Right lung (tissue), 2 donors: ENCODE measurements at regions not wholly inside any gene's neighbourhood (a gene's known extent, or its start where the extent isn't known, plus 50 kb on each side); places are given as distances from the start of the nearest gene placed in this dataset.

ENCODE experiments used
- DNase-seq, 2 donors: peaks; one replicate each; pipeline ENCODE4 v3.0.0-alpha.2; 2013

GRCh38 chr19:30666301-30666803 lies 294.2 kb downstream of the ZNF536 start:
- DNase-seq, result no peak

GRCh38 chr19:30665449-30665848 lies 293.3 kb downstream of the ZNF536 start:
- no peak for DNase-seq

- no peak for DNase-seq
Measured at GRCh38 chr19:30663611-30664174, 291.5 kb downstream of the ZNF536 start.

- DNase-seq, result peak in 1 of 2 donors; percentile 30
Measured at GRCh38 chr19:30662211-30662861, 290.2 kb downstream of the ZNF536 start.

- no peak for DNase-seq
Measured at GRCh38 chr19:30659638-30660037, 287.5 kb downstream of the ZNF536 start.

GRCh38 chr19:30656520-30657100 lies 284.4 kb downstream of the ZNF536 start:
- DNase-seq, result no peak

GRCh38 chr19:30653646-30654386 lies 281.6 kb downstream of the ZNF536 start:
- DNase-seq, result no peak

- no peak for DNase-seq
Measured at GRCh38 chr19:30652751-30653150, 280.6 kb downstream of the ZNF536 start.

GRCh38 chr19:30651691-30652090 lies 279.5 kb downstream of the ZNF536 start:
- DNase-seq, result no peak

- no peak for DNase-seq
Measured at GRCh38 chr19:30651066-30651465, 278.9 kb downstream of the ZNF536 start.

- DNase-seq, result peak in 1 of 2 donors; percentile 64
Measured at GRCh38 chr19:30649934-30650614, 277.9 kb downstream of the ZNF536 start.

- DNase-seq, result no peak
Measured at GRCh38 chr19:30648866-30649862, 277.0 kb downstream of the ZNF536 start.

GRCh38 chr19:30647891-30648720 lies 275.9 kb downstream of the ZNF536 start:
- DNase-seq, result no peak

GRCh38 chr19:30646806-30647205 lies 274.6 kb downstream of the ZNF536 start:
- no peak for DNase-seq

- no peak for DNase-seq
Measured at GRCh38 chr19:30645946-30646577, 273.9 kb downstream of the ZNF536 start.

GRCh38 chr19:30640252-30640965 lies 268.2 kb downstream of the ZNF536 start:
- DNase-seq, result no peak

GRCh38 chr19:30638889-30639288 lies 266.7 kb downstream of the ZNF536 start:
- no peak for DNase-seq

- no peak for DNase-seq
Measured at GRCh38 chr19:30637926-30638325, 265.7 kb downstream of the ZNF536 start.
